Panc1 (cell line): ENCODE measurements at regions not wholly inside any gene's neighbourhood (a gene's known extent, or its start where the extent isn't known, plus 50 kb on each side); places are given as distances from the start of the nearest gene placed in this dataset.

Experiments
- ATAC-seq: fragments of 200-7000 bp; cut with Tn5 transposase; 2 replicates; pipeline ENCODE4 v1.9.1; 2020; ENCODE audit warnings: mild to moderate bottlenecking, moderate library complexity
- BruUV-seq: library from RNA; stranded (reverse); fragments of 400-500 nt; replicated peaks from 2 replicates; lab custom pipeline; 2021; lab: Mats Ljungman, UMichigan
- CTCF ChIA-PET: fragments of 300-600 bp; sonication (Branson Sonifier 250); formaldehyde crosslinking; loops from one replicate; lab custom pipeline; 2022; ENCODE audit warnings: antibody characterized with exemption; lab: Charles Lee
- POLR2A ChIA-PET: fragments of 300-600 bp; sonication (Branson Sonifier 250); formaldehyde crosslinking; loops from one replicate; lab custom pipeline; 2022; ENCODE audit warnings: antibody characterized with exemption; lab: Charles Lee
- DNase-seq: peaks from one replicate; pipeline ENCODE4 v3.0.0-alpha.2; 2010; ENCODE audit warnings: low read depth, low spot score
- H3K27ac ChIP-seq: 2 replicates; pipeline ENCODE4 v1.5.1; 2011; ENCODE audit warnings: mild to moderate bottlenecking, low read length, inconsistent platforms
- H3K27me3 ChIP-seq: fragments of 200-500 bp; sonication (Bioruptor generic); 2 replicates; pipeline ENCODE4 v1.6.0; 2014; ENCODE audit warnings: low read length, inconsistent platforms; ENCODE audit not compliant: control insufficient read depth, insufficient read depth
- H3K36me3 ChIP-seq: fragments of 200-500 bp; sonication (Bioruptor generic); 2 replicates; pipeline ENCODE4 v1.5.1; 2014; ENCODE audit warnings: inconsistent platforms, mild to moderate bottlenecking, low read length, moderate library complexity; ENCODE audit not compliant: control insufficient read depth, insufficient read depth
- H3K4me1 ChIP-seq: 2 replicates; pipeline ENCODE4 v1.5.1; 2011; ENCODE audit warnings: inconsistent platforms, mild to moderate bottlenecking, low read length, moderate library complexity; ENCODE audit not compliant: control insufficient read depth, insufficient read depth
- H3K4me3 ChIP-seq, 2 experiments: 2 replicates each; pipeline ENCODE4 v1.5.1; 2011 to 2012; ENCODE audit warnings: low read depth in 2 of 2, low read length in 2 of 2, mild to moderate bottlenecking in 2 of 2, inconsistent platforms in 1 of 2, moderate library complexity in 1 of 2
- H3K9me3 ChIP-seq: fragments of 200-500 bp; sonication (Bioruptor generic); 2 replicates; pipeline ENCODE4 v1.5.1; 2014; ENCODE audit warnings: low read depth, mild to moderate bottlenecking, inconsistent platforms, low read length, moderate library complexity; ENCODE audit not compliant: control insufficient read depth, insufficient read depth
- POLR2AphosphoS5 ChIP-seq: IDR thresholded peaks from 2 replicates; pipeline ENCODE4 v1.6.1; 2012; ENCODE audit warnings: mild to moderate bottlenecking, low read depth, low read length, moderate library complexity
- SIN3A ChIP-seq: IDR thresholded peaks from 2 replicates; pipeline ENCODE4 v1.6.1; 2012; ENCODE audit warnings: low read depth, mild to moderate bottlenecking, low read length, moderate library complexity, borderline replicate concordance; ENCODE audit not compliant: insufficient read depth
- TCF7L2 ChIP-seq: IDR thresholded peaks from 2 replicates; pipeline ENCODE4 v1.6.1; 2011; ENCODE audit warnings: mild to moderate bottlenecking, low read depth, low read length, inconsistent platforms
- in situ Hi-C: cut with HindIII; loops from 2 replicates; pipeline ENCODE4 v1.10.0; 2016; ENCODE audit warnings: low sequenced_read_pairs, low pct_unique_long_range_greater_than_20kb
- intact Hi-C: fragments of 100-400 bp; cut with micrococcal nuclease; formaldehyde crosslinking; loops from one replicate; pipeline ENCODE4 v1.10.0; 2022; ENCODE audit not compliant: unreplicated experiment
- TF ChIP-seq, protein P1 (sequence below), 2 experiments: IDR thresholded peaks; 2 replicates each; pipeline ENCODE4 v1.6.1; 2011 to 2012; ENCODE audit warnings: low read depth in 2 of 2, control low read depth in 1 of 2, low read length in 1 of 2, mild to moderate bottlenecking in 1 of 2, moderate library complexity in 1 of 2; ENCODE audit not compliant: insufficient read depth in 1 of 2
- TF ChIP-seq, protein P2 (sequence below): fragments of 450-650 bp; IDR thresholded peaks from 2 replicates; pipeline ENCODE4 v1.5.1; 2017; ENCODE audit warnings: mild to moderate bottlenecking

DNA sequence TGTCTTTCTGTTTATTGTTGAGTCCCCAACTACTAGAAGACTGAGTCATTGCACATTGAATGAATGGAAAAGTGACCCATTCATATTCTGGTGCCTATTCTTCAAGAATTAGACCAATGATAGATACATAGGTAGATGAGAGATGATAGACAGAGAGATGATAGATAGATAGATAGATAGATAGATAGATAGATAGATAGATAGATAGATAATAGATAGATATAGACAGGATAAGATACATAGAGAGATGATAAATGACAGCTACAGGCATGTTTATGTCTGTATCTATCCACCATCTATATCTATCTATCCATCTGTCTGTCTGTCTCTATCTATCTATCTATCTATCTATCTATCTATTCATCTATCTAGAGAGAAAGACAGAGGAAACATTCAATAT, 170.3 kb upstream of the ARRDC4 start:
- H3K27me3 ChIP-seq, result no peaks in the 10 kb centered on the region
- intact Hi-C loops, result no loop called here

DNA sequence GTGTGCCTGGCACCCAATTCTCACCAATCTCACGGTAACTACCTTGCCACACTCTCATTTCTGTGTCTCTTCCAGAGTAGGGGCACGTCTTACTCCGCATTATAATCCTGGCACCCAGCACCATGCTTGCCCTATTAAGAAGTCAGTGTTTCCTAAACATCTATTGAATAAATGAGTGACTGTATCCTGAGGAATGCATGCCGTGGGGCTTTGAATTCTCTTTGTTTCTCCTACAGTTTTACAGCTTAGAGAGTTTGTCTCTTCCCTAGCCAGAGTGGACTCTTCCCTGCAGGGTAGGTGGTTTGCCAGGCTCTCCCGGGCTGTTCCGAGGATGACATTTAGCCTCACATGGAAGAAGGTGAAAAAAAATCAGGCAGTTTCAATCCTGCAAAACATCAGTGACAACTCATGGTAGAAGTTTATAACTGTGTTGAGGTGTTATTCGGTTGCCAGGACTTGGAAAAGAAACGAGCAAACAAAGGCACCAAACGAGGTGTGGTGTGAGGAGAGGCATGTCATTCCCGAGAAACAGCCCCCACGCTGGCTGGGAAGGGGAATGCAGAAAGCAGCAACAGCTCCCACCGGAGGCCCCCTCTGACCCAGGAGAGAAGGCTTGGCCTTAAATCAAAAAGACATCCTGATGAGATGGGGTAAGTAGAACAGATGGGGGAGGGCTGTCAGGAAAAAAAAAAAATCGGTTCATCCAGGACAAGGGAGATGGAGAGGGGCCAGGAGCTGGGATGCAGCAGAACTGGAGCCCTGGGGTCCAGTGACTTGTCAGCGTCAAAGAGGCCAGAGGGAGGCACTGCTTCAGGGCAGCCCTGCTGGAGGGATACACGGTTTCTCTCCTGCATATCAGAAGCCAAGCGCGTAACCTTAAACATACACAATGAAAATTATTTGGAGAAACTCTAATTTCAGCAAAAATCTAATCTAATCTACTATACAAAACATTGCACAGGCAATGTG, 168.4 kb upstream of the ARRDC4 start:
- intact Hi-C loops, result no loop called here
- ChIA-PET POLR2A (no interaction called here), CTCF (no interaction called here)
- H3K36me3 ChIP-seq, result no peaks in the 10 kb centered on the region
- BruUV-seq, result no TSS peak
- ATAC-seq (no peak), DNase-seq (no peak)
- no peak overlapping the region for H3K27ac ChIP-seq
- H3K27me3 ChIP-seq, result no peaks in the 10 kb centered on the region
- no peak for TF ChIP-seq TCF7L2
- TF ChIP-seq, protein P1, sequence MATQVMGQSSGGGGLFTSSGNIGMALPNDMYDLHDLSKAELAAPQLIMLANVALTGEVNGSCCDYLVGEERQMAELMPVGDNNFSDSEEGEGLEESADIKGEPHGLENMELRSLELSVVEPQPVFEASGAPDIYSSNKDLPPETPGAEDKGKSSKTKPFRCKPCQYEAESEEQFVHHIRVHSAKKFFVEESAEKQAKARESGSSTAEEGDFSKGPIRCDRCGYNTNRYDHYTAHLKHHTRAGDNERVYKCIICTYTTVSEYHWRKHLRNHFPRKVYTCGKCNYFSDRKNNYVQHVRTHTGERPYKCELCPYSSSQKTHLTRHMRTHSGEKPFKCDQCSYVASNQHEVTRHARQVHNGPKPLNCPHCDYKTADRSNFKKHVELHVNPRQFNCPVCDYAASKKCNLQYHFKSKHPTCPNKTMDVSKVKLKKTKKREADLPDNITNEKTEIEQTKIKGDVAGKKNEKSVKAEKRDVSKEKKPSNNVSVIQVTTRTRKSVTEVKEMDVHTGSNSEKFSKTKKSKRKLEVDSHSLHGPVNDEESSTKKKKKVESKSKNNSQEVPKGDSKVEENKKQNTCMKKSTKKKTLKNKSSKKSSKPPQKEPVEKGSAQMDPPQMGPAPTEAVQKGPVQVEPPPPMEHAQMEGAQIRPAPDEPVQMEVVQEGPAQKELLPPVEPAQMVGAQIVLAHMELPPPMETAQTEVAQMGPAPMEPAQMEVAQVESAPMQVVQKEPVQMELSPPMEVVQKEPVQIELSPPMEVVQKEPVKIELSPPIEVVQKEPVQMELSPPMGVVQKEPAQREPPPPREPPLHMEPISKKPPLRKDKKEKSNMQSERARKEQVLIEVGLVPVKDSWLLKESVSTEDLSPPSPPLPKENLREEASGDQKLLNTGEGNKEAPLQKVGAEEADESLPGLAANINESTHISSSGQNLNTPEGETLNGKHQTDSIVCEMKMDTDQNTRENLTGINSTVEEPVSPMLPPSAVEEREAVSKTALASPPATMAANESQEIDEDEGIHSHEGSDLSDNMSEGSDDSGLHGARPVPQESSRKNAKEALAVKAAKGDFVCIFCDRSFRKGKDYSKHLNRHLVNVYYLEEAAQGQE (IDR thresholded peaks at IDR 0.05; ENCODE audit: insufficient read depth in 1 of 2, low read depth in 2 of 2, low read length in 1 of 2), result no peak
- TF ChIP-seq, protein P2, sequence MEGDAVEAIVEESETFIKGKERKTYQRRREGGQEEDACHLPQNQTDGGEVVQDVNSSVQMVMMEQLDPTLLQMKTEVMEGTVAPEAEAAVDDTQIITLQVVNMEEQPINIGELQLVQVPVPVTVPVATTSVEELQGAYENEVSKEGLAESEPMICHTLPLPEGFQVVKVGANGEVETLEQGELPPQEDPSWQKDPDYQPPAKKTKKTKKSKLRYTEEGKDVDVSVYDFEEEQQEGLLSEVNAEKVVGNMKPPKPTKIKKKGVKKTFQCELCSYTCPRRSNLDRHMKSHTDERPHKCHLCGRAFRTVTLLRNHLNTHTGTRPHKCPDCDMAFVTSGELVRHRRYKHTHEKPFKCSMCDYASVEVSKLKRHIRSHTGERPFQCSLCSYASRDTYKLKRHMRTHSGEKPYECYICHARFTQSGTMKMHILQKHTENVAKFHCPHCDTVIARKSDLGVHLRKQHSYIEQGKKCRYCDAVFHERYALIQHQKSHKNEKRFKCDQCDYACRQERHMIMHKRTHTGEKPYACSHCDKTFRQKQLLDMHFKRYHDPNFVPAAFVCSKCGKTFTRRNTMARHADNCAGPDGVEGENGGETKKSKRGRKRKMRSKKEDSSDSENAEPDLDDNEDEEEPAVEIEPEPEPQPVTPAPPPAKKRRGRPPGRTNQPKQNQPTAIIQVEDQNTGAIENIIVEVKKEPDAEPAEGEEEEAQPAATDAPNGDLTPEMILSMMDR, result no peak
- no peak for TF ChIP-seq POLR2AphosphoS5
- TF ChIP-seq SIN3A, result no peak
- H3K4me3 ChIP-seq, result no peak overlapping the region
- in situ Hi-C loops, result no loop called here
- H3K4me1 ChIP-seq, result no peaks in the 10 kb centered on the region
- no peaks in the 10 kb centered on the region for H3K9me3 ChIP-seq

More for the DNA sequence above, 170.3 kb upstream of the ARRDC4 start:
- TF ChIP-seq SIN3A (no peak), POLR2AphosphoS5 (no peak), TCF7L2 (no peak)
- TF ChIP-seq, protein P1 (IDR thresholded peaks at IDR 0.05; ENCODE audit: insufficient read depth in 1 of 2, low read depth in 2 of 2, low read length in 1 of 2), result no peak
- TF ChIP-seq, protein P2, result no peak
- Histone ChIP-seq H3K4me3 (no peak overlapping the region), H3K36me3 (no peaks in the 10 kb centered on the region), H3K9me3 (no peaks in the 10 kb centered on the region), H3K4me1 (no peaks in the 10 kb centered on the region), H3K27ac (no peak overlapping the region)
- ChIA-PET CTCF (no interaction called here), POLR2A (no interaction called here)
- in situ Hi-C loops, result no loop called here
- no TSS peak for BruUV-seq
- no peak for ATAC-seq
- no peak for DNase-seq
